ENCODE measurements at regions not wholly inside any gene's neighbourhood (a gene's known extent, or its start where the extent isn't known, plus 50 kb on each side); places are given as distances from the start of the nearest gene placed in this dataset.

DNA sequence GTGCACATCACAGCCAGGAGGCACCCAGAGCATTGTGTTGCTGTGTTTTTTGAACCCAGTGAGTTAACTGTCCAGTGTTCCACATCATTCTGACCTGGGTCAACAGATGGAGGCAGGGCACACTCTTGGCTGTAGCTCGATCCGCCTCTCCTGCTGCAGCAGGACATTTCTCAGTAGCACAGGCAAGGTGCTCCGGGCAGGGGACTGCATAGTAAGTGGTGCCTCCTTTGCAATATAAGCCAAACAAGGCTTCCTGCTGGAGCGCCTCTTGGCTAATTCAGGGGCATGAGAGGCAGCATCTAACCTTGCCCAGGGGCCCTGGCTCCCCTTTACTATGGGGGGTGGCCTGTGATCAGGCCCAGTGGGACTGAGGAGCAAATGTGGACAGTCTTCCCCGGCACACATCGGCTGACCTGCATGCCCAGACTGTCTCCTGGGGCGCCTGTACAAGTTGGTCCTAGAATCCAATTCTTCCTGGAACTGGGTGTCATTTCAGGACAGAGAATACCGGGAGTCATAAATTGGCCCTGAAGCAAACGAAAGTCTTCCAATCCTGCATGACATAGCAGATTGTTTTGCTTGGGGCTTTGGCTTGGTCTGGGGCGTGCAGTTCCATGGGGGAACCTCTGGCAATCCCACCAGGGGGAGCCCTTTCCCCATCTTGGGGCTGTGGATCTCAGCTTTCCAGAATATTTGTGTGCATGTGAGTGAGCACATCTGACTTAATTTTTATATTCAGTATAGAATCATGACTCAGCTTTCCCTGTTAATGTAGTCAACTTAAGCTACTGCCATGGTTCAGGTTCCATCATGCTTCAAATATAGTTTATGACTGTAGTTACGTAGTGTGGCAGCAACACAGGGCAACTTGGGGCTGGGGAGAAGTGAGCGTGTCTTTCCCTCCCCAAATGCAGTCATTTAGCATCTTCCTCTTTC lies 56.0 kb upstream of the DDR1 start:
- ATAC-seq (peak; percentile 92 to 96 (median 94)), DNase-seq (peak; percentile 87 to 92)
- peak overlapping the region in 9 of 10 donors; percentile 33 to 91 (median 78) for H3K27ac ChIP-seq
- TF ChIP-seq CTCF (IDR thresholded peaks at IDR 0.05), result peak; percentile 89 to 97 (median 94)
- intact Hi-C loops (cut with DNase I), result loop anchor here (1.0 to 10.0 kb wide), 13 partner anchors 46 to 259 kb away; partner anchors contain the start of genes DDR1 (in 1 of the 10), FLOT1 (in 1 of the 10) and IER3 (in 1 of the 10)
- no peaks in the 10 kb centered on the region for H3K9me3 ChIP-seq
- H3K4me3 ChIP-seq, result peak overlapping the region in 5 of 10 donors; percentile 17 to 41 (median 23)
- 35 to 36% methylated on average over 12 of the region's 12 CpGs for WGBS, 2 donors
- H3K4me1 ChIP-seq, result peaks cover 3 to 49% (median 15%) of the 10 kb centered on the region in 9 donors
- no peaks in the 10 kb centered on the region for H3K36me3 ChIP-seq
- no peaks in the 10 kb centered on the region for H3K27me3 ChIP-seq

- WGBS, 2 donors, result 69 to 74% methylated on average over 4 of the region's 4 CpGs
- Histone ChIP-seq H3K27me3 (no peaks in the 10 kb centered on the region), H3K27ac (peak overlapping the region in 2 of 10 donors; percentile 70 to 91), H3K4me3 (no peak overlapping the region), H3K9me3 (no peaks in the 10 kb centered on the region), H3K36me3 (no peaks in the 10 kb centered on the region), H3K4me1 (peaks cover 3 to 61% (median 26%) of the 10 kb centered on the region in 9 donors)
- intact Hi-C loops (cut with DNase I), result loop anchor here in 9 of 10 donors (5.0 to 10.0 kb wide), 9 partner anchors 45 to 260 kb away; partner anchors contain the start of genes DDR1 (in 1 of the 9), FLOT1 (in 1 of the 9) and IER3 (in 1 of the 9)
- no peak for DNase-seq
- no peak for TF ChIP-seq CTCF (IDR thresholded peaks at IDR 0.05)
- peak in 1 of 8 donors; percentile 8 for ATAC-seq
Observed at GRCh38 chr6:30826961-30827342, 57.4 kb upstream of the DDR1 start.

- TF ChIP-seq CTCF (IDR thresholded peaks at IDR 0.05), result no peak
- Histone ChIP-seq H3K4me1 (peaks cover 9 to 63% (median 39%) of the 10 kb centered on the region in 9 donors), H3K36me3 (no peaks in the 10 kb centered on the region), H3K27me3 (no peaks in the 10 kb centered on the region), H3K27ac (no peak overlapping the region), H3K9me3 (no peaks in the 10 kb centered on the region), H3K4me3 (no peak overlapping the region)
- 89 to 94% methylated on average over 7 of the region's 7 CpGs for WGBS, 2 donors
- DNase-seq (no peak), ATAC-seq (no peak)
- intact Hi-C loops (cut with DNase I), result loop anchor here (5.0 to 10.0 kb wide), 12 partner anchors 42 to 263 kb away; partner anchors contain the start of genes FLOT1 (in 8 of the 10), IER3 (in 8 of the 10) and DDR1 (in 1 of the 10)
Observed at GRCh38 chr6:30824698-30825097, 59.6 kb upstream of the DDR1 start.

- no peak for TF ChIP-seq CTCF (IDR thresholded peaks at IDR 0.05)
- Histone ChIP-seq H3K9me3 (no peaks in the 10 kb centered on the region), H3K36me3 (no peaks in the 10 kb centered on the region), H3K4me3 (no peak overlapping the region), H3K27me3 (no peaks in the 10 kb centered on the region), H3K27ac (peak overlapping the region in 1 of 10 donors; percentile 81), H3K4me1 (peaks cover 9 to 61% (median 37%) of the 10 kb centered on the region in 9 donors)
- ATAC-seq (no peak), DNase-seq (no peak)
- intact Hi-C loops (cut with DNase I), result loop anchor here in 9 of 10 donors (5.0 to 10.0 kb wide), 7 partner anchors 79 to 259 kb away; partner anchors contain the start of genes FLOT1 (in 8 of the 9) and IER3 (in 8 of the 9)
- WGBS, 2 donors, result 88 to 93% methylated on average over 4 of the region's 4 CpGs
Observed at GRCh38 chr6:30823534-30823865, 60.8 kb upstream of the DDR1 start.

All from heart right ventricle (tissue), 16 donors.